ENCODE measurements at regions not wholly inside any gene's neighbourhood (a gene's known extent, or its start where the extent isn't known, plus 50 kb on each side); places are given as distances from the start of the nearest gene placed in this dataset.

DNA sequence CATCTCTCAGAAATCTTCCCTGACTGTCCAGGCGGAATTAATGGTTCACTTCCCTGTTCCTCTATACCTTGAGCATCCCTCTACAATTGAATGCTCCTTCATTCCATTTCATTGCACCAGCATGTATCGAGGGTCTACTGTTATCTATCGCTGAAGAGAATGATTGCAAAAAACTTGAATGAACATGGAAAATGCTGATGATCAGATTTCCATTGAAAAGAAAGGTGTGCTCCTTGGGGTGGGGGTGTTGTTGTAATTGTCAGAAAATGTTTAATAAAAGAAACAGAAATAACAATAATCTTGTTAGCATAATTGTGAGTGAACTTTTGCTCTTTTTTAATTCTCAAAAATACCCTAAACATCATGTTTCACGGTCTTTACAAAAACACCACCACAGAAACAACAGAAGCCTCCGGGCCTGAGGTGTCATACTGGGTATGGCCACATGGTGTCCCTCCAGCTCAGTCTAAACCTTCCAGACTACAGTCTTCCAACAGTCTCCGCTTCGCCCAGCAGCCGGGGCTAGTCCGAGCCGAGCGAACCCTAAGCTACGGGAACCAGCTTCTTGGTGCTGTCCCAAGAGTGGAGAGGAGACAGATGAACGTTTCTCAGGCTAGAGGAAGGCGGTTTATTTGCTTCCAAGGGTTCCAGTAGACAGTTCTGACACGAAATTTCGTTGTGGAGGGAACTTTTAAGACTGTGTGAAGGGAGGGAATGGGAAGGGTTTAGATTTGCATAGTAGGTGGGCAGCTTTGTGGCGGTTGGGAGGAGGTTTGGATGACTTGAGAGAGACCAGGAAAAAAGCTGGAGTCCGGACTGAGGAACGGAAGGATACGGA, 75.8 kb upstream of the ZBED5 start:
- Mint-ChIP-seq H3K36me3 (no peaks in the 10 kb centered on the region), H3K9me3 (no peaks in the 10 kb centered on the region), H3K27me3 (ENCODE audit: low read depth) (peaks cover 20% of the 10 kb centered on the region), H3K4me1 (peaks cover 20% of the 10 kb centered on the region), H3K4me3 (peak overlapping the region; percentile 84), H3K27ac (peak overlapping the region; percentile 73)
- POLR2A ChIA-PET, result interaction anchor here (0.5 to 2.2 kb wide), 8 partner anchors 8 to 141 kb away, joined by 3 to 23 read pairs (median 6); partner anchors contain the start of genes EIF4G2 and ZBED5
- ATAC-seq (peak; percentile 78), DNase-seq (ENCODE audit: low spot score) (peak; percentile 94)
- TF ChIP-seq NR2C2 (CRISPR knock-in tag; IDR thresholded peaks at IDR 0.05) (no peak), CBFB (CRISPR knock-in tag; IDR thresholded peaks at IDR 0.05; ENCODE audit: low read depth) (no peak), TEAD1 (CRISPR knock-in tag; IDR thresholded peaks at IDR 0.05) (peak; percentile 73), NFE2L1 (CRISPR knock-in tag; IDR thresholded peaks at IDR 0.05) (0 out of 2 replicates have a peak, but pooled peaks have one; percentile 26)
- TF ChIP-seq, protein P1, sequence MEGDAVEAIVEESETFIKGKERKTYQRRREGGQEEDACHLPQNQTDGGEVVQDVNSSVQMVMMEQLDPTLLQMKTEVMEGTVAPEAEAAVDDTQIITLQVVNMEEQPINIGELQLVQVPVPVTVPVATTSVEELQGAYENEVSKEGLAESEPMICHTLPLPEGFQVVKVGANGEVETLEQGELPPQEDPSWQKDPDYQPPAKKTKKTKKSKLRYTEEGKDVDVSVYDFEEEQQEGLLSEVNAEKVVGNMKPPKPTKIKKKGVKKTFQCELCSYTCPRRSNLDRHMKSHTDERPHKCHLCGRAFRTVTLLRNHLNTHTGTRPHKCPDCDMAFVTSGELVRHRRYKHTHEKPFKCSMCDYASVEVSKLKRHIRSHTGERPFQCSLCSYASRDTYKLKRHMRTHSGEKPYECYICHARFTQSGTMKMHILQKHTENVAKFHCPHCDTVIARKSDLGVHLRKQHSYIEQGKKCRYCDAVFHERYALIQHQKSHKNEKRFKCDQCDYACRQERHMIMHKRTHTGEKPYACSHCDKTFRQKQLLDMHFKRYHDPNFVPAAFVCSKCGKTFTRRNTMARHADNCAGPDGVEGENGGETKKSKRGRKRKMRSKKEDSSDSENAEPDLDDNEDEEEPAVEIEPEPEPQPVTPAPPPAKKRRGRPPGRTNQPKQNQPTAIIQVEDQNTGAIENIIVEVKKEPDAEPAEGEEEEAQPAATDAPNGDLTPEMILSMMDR (IDR thresholded peaks at IDR 0.05), result peak; percentile 85
- TF ChIP-seq, protein P2, sequence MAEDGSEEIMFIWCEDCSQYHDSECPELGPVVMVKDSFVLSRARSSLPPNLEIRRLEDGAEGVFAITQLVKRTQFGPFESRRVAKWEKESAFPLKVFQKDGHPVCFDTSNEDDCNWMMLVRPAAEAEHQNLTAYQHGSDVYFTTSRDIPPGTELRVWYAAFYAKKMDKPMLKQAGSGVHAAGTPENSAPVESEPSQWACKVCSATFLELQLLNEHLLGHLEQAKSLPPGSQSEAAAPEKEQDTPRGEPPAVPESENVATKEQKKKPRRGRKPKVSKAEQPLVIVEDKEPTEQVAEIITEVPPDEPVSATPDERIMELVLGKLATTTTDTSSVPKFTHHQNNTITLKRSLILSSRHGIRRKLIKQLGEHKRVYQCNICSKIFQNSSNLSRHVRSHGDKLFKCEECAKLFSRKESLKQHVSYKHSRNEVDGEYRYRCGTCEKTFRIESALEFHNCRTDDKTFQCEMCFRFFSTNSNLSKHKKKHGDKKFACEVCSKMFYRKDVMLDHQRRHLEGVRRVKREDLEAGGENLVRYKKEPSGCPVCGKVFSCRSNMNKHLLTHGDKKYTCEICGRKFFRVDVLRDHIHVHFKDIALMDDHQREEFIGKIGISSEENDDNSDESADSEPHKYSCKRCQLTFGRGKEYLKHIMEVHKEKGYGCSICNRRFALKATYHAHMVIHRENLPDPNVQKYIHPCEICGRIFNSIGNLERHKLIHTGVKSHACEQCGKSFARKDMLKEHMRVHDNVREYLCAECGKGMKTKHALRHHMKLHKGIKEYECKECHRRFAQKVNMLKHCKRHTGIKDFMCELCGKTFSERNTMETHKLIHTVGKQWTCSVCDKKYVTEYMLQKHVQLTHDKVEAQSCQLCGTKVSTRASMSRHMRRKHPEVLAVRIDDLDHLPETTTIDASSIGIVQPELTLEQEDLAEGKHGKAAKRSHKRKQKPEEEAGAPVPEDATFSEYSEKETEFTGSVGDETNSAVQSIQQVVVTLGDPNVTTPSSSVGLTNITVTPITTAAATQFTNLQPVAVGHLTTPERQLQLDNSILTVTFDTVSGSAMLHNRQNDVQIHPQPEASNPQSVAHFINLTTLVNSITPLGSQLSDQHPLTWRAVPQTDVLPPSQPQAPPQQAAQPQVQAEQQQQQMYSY (CRISPR knock-in tag; IDR thresholded peaks at IDR 0.05), result peak; percentile 97
- TF ChIP-seq, protein P3, sequence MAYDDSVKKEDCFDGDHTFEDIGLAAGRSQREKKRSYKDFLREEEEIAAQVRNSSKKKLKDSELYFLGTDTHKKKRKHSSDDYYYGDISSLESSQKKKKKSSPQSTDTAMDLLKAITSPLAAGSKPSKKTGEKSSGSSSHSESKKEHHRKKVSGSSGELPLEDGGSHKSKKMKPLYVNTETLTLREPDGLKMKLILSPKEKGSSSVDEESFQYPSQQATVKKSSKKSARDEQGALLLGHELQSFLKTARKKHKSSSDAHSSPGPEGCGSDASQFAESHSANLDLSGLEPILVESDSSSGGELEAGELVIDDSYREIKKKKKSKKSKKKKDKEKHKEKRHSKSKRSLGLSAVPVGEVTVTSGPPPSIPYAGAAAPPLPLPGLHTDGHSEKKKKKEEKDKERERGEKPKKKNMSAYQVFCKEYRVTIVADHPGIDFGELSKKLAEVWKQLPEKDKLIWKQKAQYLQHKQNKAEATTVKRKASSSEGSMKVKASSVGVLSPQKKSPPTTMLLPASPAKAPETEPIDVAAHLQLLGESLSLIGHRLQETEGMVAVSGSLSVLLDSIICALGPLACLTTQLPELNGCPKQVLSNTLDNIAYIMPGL (CRISPR knock-in tag; IDR thresholded peaks at IDR 0.05), result 0 out of 2 replicates have a peak, but pooled peaks have one; percentile 47
- CTCF ChIA-PET, result interaction anchor here (0.5 to 3.3 kb wide), 75 partner anchors 8 to 916 kb away, joined by 3 to 150 read pairs (median 5); partner anchors contain the start of genes EIF4G2, GALNT18 and ZBED5

DNA sequence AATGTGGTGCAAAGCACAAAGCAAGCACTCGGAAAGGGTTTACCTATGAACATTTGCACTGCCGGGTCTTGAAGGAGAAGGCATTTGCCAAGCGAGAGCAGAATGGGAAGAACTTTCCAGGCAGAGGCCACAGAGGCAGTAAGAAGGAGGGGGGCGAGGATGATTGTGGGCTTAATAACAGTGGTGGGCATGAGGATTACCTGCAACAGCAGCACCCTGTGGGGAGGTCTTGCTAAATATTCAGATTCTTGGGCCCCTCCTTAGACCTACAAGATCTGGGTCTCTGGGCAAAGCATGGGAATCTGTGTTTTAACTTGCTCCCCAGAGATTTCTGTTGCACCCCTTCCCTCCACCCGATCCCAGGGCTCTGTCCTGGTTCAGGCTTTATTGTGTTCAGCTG, 75.1 kb upstream of the ZBED5 start:
- TF ChIP-seq SOX15 (CRISPR knock-in tag; IDR thresholded peaks at IDR 0.05) (no peak), ELF4 (CRISPR knock-in tag; IDR thresholded peaks at IDR 0.05; ENCODE audit: low read depth) (no peak)
- no peaks in the 10 kb centered on the region for H3K9me3 Mint-ChIP-seq
- CTCF ChIA-PET, result interaction anchor here (1.0 to 3.3 kb wide), 3 partner anchors 95 to 140 kb away, joined by 3 to 98 read pairs (median 50); partner anchors contain the start of gene EIF4G2
- peaks cover 20% of the 10 kb centered on the region for H3K4me1 Mint-ChIP-seq
- H3K36me3 Mint-ChIP-seq, result no peaks in the 10 kb centered on the region
- H3K27ac Mint-ChIP-seq, result 0 out of 2 replicates have a peak overlapping the region, but pooled peaks have one; percentile 10
- POLR2A ChIA-PET, result interaction anchor here (1.5 kb wide), 1 partner anchor 88 kb away, joined by 7 read pairs; no protein-coding TSS in a partner anchor
- ATAC-seq (no peak), DNase-seq (ENCODE audit: low spot score) (no peak)
- H3K27me3 Mint-ChIP-seq (ENCODE audit: low read depth), result peaks cover 24% of the 10 kb centered on the region
- peak overlapping the region; percentile 84; the same call in 1 of the 2 replicates for H3K4me3 Mint-ChIP-seq

DNA sequence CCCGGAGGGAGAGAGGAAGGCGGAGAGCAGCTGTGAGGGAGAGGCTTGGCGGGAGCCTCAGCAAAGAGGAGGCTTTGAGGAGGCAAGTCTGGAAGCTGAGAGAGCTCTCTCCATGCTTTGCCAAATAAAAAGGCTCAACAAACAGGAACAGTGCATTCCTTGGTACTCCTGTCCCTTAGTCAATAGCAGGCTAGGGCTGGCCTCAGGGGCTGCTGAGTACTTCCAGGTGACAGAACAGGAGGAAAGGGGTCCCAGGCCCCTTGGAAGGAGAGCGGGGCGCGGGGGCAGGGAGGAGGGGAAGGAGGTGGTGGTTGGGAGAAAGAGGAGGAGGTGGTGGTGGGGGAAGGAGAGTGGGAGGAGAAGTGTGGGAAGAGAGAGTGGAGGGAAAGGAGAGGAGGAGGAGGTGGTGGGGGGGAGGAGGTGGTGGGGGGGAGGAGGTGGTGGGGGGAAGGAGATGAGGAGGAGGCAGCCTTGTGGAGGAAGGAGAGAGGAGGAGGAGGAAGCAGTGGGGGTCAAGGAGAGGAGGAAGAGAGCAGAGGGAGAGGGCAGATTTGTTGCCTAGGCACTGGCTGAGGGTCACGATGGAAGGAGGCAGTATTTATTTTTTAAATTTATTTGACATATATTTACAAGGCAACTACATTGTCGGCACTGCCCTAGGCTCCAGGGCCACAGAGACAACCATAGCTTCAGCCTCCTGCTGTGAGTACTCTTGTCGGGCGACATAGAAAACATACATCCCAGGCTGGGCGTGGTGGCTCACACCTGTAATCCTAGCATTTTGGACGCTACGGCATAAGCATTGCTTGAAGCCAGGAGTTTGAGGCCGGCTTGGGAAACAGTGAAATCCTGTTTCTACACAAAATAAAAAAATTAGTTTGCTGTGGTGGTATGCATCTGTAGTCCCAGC, 74.2 kb upstream of the ZBED5 start:
- TF ChIP-seq, protein P2 (CRISPR knock-in tag; IDR thresholded peaks at IDR 0.05), result peak; percentile 18
- TF ChIP-seq, protein P4, sequence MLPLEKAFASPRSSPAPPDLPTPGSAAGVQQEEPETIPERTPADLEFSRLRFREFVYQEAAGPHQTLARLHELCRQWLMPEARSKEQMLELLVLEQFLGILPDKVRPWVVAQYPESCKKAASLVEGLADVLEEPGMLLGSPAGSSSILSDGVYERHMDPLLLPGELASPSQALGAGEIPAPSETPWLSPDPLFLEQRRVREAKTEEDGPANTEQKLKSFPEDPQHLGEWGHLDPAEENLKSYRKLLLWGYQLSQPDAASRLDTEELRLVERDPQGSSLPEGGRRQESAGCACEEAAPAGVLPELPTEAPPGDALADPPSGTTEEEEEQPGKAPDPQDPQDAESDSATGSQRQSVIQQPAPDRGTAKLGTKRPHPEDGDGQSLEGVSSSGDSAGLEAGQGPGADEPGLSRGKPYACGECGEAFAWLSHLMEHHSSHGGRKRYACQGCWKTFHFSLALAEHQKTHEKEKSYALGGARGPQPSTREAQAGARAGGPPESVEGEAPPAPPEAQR (CRISPR knock-in tag; IDR thresholded peaks at IDR 0.05), result no peak
- TF ChIP-seq, protein P5, sequence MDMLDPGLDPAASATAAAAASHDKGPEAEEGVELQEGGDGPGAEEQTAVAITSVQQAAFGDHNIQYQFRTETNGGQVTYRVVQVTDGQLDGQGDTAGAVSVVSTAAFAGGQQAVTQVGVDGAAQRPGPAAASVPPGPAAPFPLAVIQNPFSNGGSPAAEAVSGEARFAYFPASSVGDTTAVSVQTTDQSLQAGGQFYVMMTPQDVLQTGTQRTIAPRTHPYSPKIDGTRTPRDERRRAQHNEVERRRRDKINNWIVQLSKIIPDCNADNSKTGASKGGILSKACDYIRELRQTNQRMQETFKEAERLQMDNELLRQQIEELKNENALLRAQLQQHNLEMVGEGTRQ (CRISPR knock-in tag; IDR thresholded peaks at IDR 0.05), result no peak
- CTCF ChIA-PET, result interaction anchor here (0.7 to 3.3 kb wide), 11 partner anchors 20 to 140 kb away, joined by 3 to 15 read pairs (median 5); partner anchors contain the start of genes EIF4G2 and ZBED5
- peak overlapping the region; percentile 76 for H3K27ac Mint-ChIP-seq

More for the DNA sequence above, 74.2 kb upstream of the ZBED5 start:
- Mint-ChIP-seq H3K36me3 (no peaks in the 10 kb centered on the region), H3K4me1 (peaks cover 25% of the 10 kb centered on the region), H3K4me3 (peak overlapping the region; percentile 84), H3K9me3 (no peaks in the 10 kb centered on the region), H3K27me3 (ENCODE audit: low read depth) (peaks cover 24% of the 10 kb centered on the region)
- POLR2A ChIA-PET, result interaction anchor here (0.6 to 3.9 kb wide), 6 partner anchors 11 to 403 kb away, joined by 3 to 46 read pairs (median 6); partner anchors contain the start of genes EIF4G2 and ZBED5
- DNase-seq (ENCODE audit: low spot score) (peak; percentile 49), ATAC-seq (peak; percentile 23)
